Testis (tissue), 2 donors: ENCODE measurements at regions not wholly inside any gene's neighbourhood (a gene's known extent, or its start where the extent isn't known, plus 50 kb on each side); places are given as distances from the start of the nearest gene placed in this dataset.

Experiments used
- CTCF ChIP-seq, 3 experiments: fragments of 450-650 bp in 2 of 3; fragments of 200-600 bp in 1 of 3; sonication (generic) in 1 of 3; IDR thresholded peaks; one replicate each; pipeline ENCODE4 v1.5.1; 2016 to 2019; ENCODE audit warnings: antibody characterized with exemption in 3 of 3, mild to moderate bottlenecking in 2 of 3, moderate library complexity in 1 of 3
- POLR2A ChIP-seq: fragments of 450-650 bp; IDR thresholded peaks from one replicate; pipeline ENCODE4 v1.6.1; 2017; ENCODE audit warnings: antibody characterized with exemption, mild to moderate bottlenecking, moderate library complexity

- TF ChIP-seq CTCF (IDR thresholded peaks at IDR 0.05) (no peak), POLR2A (no peak)
Measured at GRCh38 chr15:97140216-97140615, 809.7 kb downstream of the NR2F2 start.
